ENCODE measurements at regions not wholly inside any gene's neighbourhood (a gene's known extent, or its start where the extent isn't known, plus 50 kb on each side); places are given as distances from the start of the nearest gene placed in this dataset.

DNA sequence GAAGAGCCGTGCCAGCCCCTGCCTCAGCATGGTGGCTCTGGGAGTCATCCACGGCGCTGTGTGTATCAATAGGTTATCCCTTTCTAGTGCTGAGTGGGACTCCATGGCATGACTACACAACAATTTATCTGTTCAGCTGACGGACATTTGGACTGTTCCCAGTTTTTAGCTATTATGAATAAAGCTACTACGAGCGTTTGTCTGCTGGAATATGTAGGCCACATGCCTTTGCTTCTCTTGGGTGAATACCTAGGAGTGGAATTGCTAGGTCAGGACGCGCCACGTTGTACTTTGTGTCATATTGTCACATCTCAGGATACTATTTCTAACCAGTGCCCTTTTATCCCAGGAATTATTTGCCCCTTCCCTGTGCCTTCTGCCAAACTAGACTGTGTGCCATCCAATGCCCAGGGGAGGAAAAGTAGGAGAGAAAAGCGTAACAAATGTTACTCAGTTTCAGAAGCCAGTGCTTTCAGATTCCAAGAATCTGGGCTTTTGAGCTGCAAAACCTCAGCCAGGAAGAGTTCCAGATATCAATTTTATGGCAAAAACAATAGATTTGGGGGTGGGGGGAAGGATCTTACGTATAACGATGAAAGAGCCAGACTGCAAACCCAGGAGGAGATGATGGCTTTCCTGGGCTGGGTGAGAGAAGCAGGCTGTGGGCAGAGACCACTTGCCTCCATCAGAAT lies 62.5 kb upstream of the NCOR2 start:
- no peak for DNase-seq

GRCh38 chr12:124629117-124629516 lies 61.7 kb upstream of the NCOR2 start:
- no peak for DNase-seq

DNA sequence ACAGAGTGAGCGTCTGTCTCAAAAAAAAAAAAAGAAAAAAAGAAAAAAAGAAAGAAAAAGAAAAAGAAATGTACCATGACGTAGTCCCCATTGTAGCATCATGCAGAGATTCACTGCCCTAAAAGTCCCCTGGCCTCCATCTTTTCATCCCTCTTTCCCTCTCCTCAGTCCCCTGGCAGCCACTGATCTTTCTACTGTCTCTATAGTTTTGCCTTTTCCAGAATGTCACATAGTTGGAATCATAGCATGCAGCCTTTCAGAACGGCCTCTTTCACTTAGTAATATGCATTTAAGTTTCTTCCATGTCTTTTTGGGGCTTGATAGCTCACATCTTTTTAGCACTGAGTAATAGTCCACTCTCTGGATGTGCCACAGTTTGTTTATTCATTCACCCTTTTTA lies 60.5 kb upstream of the NCOR2 start:
- DNase-seq: no peak

DNA sequence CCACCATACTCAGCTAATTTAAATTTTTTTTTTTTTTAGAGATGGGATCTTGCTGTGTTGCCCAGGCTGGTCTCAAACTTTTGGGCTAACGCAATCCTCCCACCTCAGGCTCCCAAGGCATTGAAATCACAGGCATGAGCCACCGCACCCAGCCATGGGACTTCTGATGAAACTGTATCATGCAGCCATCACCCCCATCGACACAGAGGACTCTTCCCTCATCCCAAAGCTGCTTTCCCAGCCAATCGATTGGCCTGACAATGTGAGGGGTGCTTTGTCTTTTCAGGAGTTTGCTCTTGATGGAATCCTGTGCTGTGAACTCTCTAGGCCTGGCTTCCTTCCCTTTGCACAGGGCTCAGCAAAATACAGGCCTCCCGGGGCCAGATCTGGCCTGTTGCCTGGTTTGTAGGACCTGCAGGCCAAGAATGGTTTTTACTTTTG lies 59.6 kb upstream of the NCOR2 start:
- peak; percentile 84 for DNase-seq

GRCh38 chr12:124625867-124626675 lies 58.7 kb upstream of the NCOR2 start:
- DNase-seq: peak; percentile 81

DNA sequence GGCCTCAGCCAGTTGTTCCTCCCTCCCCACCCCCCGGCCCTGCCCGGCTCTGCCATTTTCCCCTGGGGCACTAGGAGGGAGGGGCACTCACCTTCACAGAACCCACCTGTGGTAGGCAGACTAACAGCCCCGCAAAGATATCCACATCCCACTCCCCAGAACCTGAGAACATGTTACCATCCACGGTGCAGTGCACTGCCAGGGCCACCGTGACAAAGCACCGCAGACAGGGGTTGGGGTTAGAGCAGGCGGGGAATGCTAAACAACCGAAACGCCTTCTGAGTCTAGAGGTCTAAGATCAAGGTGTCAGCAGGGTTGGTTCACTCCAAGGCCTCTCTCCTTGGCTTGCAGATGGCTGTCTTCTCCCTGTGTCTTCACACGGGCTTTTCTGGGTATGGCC lies 57.4 kb upstream of the NCOR2 start:
- DNase-seq: no peak

DNA sequence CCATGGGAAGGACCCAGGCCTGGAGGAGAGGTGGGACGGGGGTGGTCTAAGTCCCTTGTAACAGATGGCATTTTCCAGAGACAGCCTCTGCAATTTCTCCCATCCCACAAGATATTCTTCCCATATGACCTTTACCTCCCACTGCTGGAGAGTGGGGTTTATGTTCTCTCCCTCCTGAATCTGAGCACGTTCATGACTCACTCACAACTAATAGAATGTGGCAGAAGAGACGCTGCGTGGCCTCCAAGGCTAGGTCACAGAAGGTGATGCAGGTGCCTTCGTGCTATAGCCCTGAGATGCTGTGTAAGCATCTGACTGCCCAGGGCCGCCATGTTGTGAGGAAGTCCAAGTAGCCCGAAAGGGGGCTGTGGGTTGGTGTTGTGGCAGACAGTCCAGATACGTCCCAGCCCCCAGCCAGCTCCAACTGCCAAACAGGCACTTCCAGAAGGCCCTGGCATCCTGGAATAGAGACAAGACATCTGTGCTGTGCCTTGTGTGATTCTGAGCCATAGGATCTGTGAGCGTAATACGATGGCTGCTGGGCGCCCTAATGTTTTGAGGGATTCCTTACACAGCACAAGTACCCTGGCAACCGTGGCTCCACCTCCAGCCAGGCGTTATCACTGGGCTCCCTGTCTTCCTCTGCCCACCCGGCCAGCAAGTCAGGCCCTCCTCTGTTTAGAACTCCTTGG lies 56.1 kb upstream of the NCOR2 start:
- no peak for DNase-seq

DNA sequence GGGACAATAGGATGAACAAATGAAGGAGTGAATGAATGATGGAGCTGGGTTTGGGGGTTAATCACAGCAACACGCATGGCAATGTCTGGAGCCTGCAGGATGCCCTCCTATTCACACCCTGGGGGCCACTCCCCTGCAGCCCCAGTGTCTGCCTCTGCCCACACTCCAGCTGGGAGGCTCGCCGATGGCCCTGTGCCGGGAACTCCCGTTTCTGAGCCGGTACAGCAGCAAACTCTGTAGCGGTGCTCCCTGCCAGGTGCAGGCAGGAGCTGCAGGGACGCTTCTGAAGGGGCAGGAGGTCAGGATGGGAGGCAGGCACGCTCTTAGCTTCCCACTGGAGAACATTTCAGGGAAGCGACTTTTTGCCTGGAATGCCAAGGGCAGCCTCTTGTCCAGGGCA lies 55.4 kb upstream of the NCOR2 start:
- DNase-seq: no peak

- no peak for DNase-seq
These were observed 54.9 kb upstream of the NCOR2 start for GRCh38 chr12:124622331-124622730.

DNA sequence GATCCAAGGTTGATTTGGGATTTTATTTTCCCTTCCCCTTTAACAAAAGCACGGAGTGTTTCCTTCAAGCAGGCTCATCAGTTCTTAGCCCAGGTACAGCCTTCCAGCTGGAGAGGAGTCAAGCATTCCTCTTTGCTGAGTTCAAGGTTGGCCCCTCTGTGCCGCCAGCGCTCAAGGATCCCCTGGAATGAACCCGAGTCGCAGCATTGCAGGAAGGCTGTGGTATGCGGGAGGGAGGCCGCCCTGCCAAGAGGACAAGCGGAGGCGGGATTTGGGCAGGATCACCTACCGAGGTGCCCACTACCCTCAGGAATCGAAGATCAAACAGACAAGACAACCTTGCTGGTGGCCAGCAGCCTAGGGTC lies 53.9 kb upstream of the NCOR2 start:
- peak; percentile 90 for DNase-seq

DNA sequence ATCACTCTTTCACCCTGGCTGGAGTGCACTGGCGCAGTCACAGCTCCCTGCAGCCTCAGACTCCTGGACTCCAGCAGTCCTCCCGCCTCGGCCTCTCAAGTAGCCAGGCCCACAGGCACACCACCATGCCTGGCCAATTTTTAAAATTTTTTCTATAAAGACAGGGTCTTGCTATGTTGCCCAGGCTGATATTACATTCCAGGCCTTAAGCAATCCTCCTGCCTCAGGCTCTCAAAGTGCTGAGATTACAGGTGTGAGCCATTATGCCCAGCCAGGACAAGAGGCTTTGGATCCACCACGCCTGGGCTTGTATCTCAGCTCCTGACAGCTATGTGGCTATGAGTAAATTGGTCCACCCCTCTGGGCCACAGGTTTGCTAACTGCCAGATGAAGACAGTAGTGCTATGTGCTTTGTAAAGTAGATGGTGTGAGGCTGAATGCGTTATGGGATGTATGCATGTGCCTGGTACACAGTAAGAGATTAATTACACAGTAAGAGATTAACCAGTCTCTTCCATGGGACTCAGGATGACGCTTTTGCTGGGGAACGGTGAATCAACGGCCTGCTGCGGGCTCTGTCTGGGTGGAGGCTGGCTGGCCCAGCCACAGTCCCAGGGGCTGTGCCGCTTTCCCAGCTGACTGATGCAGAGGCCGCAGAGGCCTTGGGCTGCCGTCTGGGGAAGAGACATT lies 53.3 kb upstream of the NCOR2 start:
- DNase-seq: no peak

DNA sequence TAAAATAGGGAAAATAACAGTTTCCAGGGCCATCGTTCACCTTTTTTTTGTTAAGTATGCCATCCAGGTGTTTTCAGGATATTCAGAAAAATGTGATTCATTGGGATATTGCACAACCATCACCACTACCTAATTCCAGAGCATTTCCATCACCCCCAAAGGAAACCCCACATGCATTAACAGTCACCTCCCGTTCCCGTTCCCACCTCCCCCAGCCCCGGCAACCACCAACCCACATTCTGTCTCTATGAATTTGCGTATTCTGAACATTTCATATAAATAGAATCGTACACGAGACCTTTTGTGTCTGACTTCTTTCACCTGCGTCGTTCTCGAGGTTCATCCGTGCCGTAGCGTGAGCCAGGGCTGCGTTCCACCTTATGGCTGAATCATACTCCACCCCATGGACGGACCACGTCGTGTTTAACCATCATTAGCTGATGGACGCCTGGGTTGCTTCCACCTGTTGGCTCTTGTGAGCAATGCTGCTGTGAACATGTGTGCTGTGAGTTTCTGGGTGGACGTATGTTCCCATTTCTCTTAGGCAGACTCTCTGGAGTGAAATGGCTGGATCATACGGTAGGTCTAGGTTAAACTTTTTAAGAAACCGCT lies 51.0 kb upstream of the NCOR2 start:
- DNase-seq: no peak

DNA sequence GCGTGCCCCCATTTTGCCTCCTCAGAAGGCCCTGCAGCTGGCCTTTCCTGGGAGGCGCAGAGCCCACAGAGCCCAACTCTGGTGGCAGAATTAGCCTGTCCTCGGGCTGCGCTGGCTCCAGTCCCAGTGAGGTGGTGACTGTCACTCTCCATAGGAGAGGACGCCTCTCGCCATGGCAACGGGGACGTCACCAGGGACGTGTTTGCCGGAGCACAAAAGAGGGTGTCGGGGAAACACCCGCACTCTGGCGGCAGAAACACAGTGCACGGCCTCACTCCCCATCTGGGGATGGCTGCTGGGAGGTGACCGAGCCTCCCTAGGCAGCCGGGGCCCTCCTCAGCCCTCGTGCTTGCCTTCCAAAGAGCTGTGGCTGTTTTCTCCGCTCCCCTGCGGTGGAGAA lies 50.2 kb upstream of the NCOR2 start:
- DNase-seq: no peak
